Neural cell (in vitro differentiated cells): ENCODE measurements at regions not wholly inside any gene's neighbourhood (a gene's known extent, or its start where the extent isn't known, plus 50 kb on each side); places are given as distances from the start of the nearest gene placed in this dataset.

Source experiments
- CTCF ChIP-seq: fragments of 450-650 bp; IDR thresholded peaks from 2 replicates; pipeline ENCODE4 v1.5.1; 2014; ENCODE audit warnings: antibody characterized with exemption, mild to moderate bottlenecking, moderate library complexity; ENCODE audit not compliant: poor library complexity, severe bottlenecking
- EP300 ChIP-seq: fragments of 450-650 bp; conservative IDR thresholded peaks from 2 replicates; pipeline ENCODE4 v1.6.1; 2014; ENCODE audit warnings: antibody characterized with exemption, mild to moderate bottlenecking, moderate library complexity; ENCODE audit not compliant: poor library complexity, severe bottlenecking
- EZH2 ChIP-seq: fragments of 200-600, 300-800 bp; shearing (Covaris generic), sonication (generic); IDR thresholded peaks from 2 replicates; pipeline ENCODE4 v1.6.1; 2014; ENCODE audit warnings: antibody characterized with exemption, low read length, borderline replicate concordance, mild to moderate bottlenecking; ENCODE audit not compliant: insufficient read depth, poor library complexity, severe bottlenecking
- POLR2AphosphoS5 ChIP-seq: IDR thresholded peaks from 2 replicates; pipeline ENCODE4 v1.6.1; 2012
- REST ChIP-seq: IDR thresholded peaks from 2 replicates; pipeline ENCODE4 v1.6.1; 2012; ENCODE audit warnings: borderline replicate concordance
- SMC3 ChIP-seq: fragments of 450-650 bp; conservative IDR thresholded peaks from 2 replicates; pipeline ENCODE4 v1.6.1; 2014; ENCODE audit warnings: antibody characterized with exemption, mild to moderate bottlenecking, moderate library complexity; ENCODE audit not compliant: poor library complexity

GRCh38 chr3:153372326-153372725, 210.3 kb downstream of the RAP2B start:
- TF ChIP-seq CTCF: no peak
- no peak for TF ChIP-seq EZH2
- no peak for TF ChIP-seq POLR2AphosphoS5
- no peak for TF ChIP-seq EP300
- TF ChIP-seq REST: no peak
- TF ChIP-seq SMC3: no peak
